Thoracic aorta (tissue), 2 donors: ENCODE measurements at regions not wholly inside any gene's neighbourhood (a gene's known extent, or its start where the extent isn't known, plus 50 kb on each side); places are given as distances from the start of the nearest gene placed in this dataset.

Source experiments
- ATAC-seq: fragments of 150-250 bp; one replicate; pipeline ENCODE4 v1.8.0; 2017; ENCODE audit warnings: low read depth; ENCODE audit not compliant: insufficient number of reproducible peaks, low FRiP score
- DNase-seq: peaks from one replicate; pipeline ENCODE4 v3.0.0-alpha.2; 2020; ENCODE audit warnings: low spot score
- H3K27ac ChIP-seq, 2 donors: fragments of 200-600 bp; sonication (generic); 1 replicate in 1 of 2; 2 replicates in 1 of 2; pipeline ENCODE4 v1.5.1; 2016; ENCODE audit warnings: mild to moderate bottlenecking in 2 of 2, moderate library complexity in 2 of 2
- H3K27me3 ChIP-seq: fragments of 200-600 bp; sonication (generic); replicated peaks from 2 replicates; pipeline ENCODE4 v1.6.0; 2016; ENCODE audit warnings: mild to moderate bottlenecking; ENCODE audit not compliant: insufficient read depth
- H3K36me3 ChIP-seq: fragments of 200-600 bp; sonication (generic); one replicate; pipeline ENCODE4 v1.5.1; 2016
- H3K4me1 ChIP-seq, 2 donors: fragments of 200-600 bp; sonication (generic); 1 replicate in 1 of 2; 2 replicates in 1 of 2; pipeline versions ENCODE4 v1.5.1 to v1.6.0; 2016; ENCODE audit warnings: low read depth in 2 of 2, mild to moderate bottlenecking in 1 of 2; ENCODE audit not compliant: control insufficient read depth in 1 of 2
- H3K4me3 ChIP-seq: fragments of 200-600 bp; sonication (generic); 2 replicates; pipeline ENCODE4 v1.5.1; 2016; ENCODE audit warnings: mild to moderate bottlenecking
- H3K9me3 ChIP-seq: fragments of 200-600 bp; sonication (generic); 2 replicates; pipeline ENCODE4 v1.5.1; 2016
- CTCF ChIP-seq: fragments of 200-600 bp; sonication (generic); IDR thresholded peaks from one replicate; pipeline ENCODE4 v1.5.1; 2019; ENCODE audit warnings: antibody characterized with exemption

GRCh38 chr5:143601917-143602333 lies 198.4 kb upstream of the NR3C1 start:
- no peak for ATAC-seq

GRCh38 chr5:143601357-143601756 lies 197.9 kb upstream of the NR3C1 start:
- no peaks in the 10 kb centered on the region for H3K36me3 ChIP-seq
- DNase-seq (no peak), ATAC-seq (no peak)
- no peaks in the 10 kb centered on the region for H3K27me3 ChIP-seq
- no peak overlapping the region for H3K4me3 ChIP-seq
- H3K27ac ChIP-seq, result no peak overlapping the region
- H3K4me1 ChIP-seq, result no peaks in the 10 kb centered on the region
- TF ChIP-seq CTCF, result no peak
- H3K9me3 ChIP-seq, result no peaks in the 10 kb centered on the region

More at GRCh38 chr5:143601917-143602333, 198.4 kb upstream of the NR3C1 start:
- no peak for DNase-seq
- Histone ChIP-seq H3K27ac (no peak overlapping the region), H3K4me3 (no peak overlapping the region), H3K27me3 (no peaks in the 10 kb centered on the region), H3K36me3 (no peaks in the 10 kb centered on the region), H3K4me1 (no peaks in the 10 kb centered on the region), H3K9me3 (no peaks in the 10 kb centered on the region)
- TF ChIP-seq CTCF, result no peak

GRCh38 chr5:143600396-143601075 lies 197.1 kb upstream of the NR3C1 start:
- DNase-seq, result no peak
- Histone ChIP-seq H3K9me3 (no peaks in the 10 kb centered on the region), H3K27me3 (no peaks in the 10 kb centered on the region), H3K36me3 (no peaks in the 10 kb centered on the region), H3K4me3 (no peak overlapping the region), H3K27ac (no peak overlapping the region), H3K4me1 (no peaks in the 10 kb centered on the region)
- no peak for TF ChIP-seq CTCF
- ATAC-seq, result no peak

- no peaks in the 10 kb centered on the region for H3K27me3 ChIP-seq
Observed at GRCh38 chr5:143599474-143599873, 196.0 kb upstream of the NR3C1 start.

GRCh38 chr5:143596824-143597223 lies 193.3 kb upstream of the NR3C1 start:
- no peaks in the 10 kb centered on the region for H3K9me3 ChIP-seq
- ATAC-seq (no peak), DNase-seq (no peak)
- no peak overlapping the region for H3K27ac ChIP-seq
- no peaks in the 10 kb centered on the region for H3K27me3 ChIP-seq
- no peaks in the 10 kb centered on the region for H3K4me1 ChIP-seq
- no peaks in the 10 kb centered on the region for H3K36me3 ChIP-seq
- TF ChIP-seq CTCF, result no peak
- H3K4me3 ChIP-seq, result no peak overlapping the region

More at GRCh38 chr5:143599474-143599873, 196.0 kb upstream of the NR3C1 start:
- Histone ChIP-seq H3K4me1 (no peaks in the 10 kb centered on the region), H3K36me3 (no peaks in the 10 kb centered on the region), H3K4me3 (no peak overlapping the region), H3K9me3 (no peaks in the 10 kb centered on the region), H3K27ac (no peak overlapping the region)
- no peak for ATAC-seq
- TF ChIP-seq CTCF, result no peak
- DNase-seq, result no peak
